GM12875 (cell line): ENCODE measurements at regions not wholly inside any gene's neighbourhood (a gene's known extent, or its start where the extent isn't known, plus 50 kb on each side); places are given as distances from the start of the nearest gene placed in this dataset.
"Not testable (repeated sequence)": the region's sequence is repeated elsewhere in the genome, so short reads cannot be mapped to it uniquely, and the experiment has no call there.

Experiments
- H3K4me3 ChIP-seq: one replicate; pipeline ENCODE4 v1.5.1; 2011; ENCODE audit warnings: low read depth, low read length, control low read depth

DNA sequence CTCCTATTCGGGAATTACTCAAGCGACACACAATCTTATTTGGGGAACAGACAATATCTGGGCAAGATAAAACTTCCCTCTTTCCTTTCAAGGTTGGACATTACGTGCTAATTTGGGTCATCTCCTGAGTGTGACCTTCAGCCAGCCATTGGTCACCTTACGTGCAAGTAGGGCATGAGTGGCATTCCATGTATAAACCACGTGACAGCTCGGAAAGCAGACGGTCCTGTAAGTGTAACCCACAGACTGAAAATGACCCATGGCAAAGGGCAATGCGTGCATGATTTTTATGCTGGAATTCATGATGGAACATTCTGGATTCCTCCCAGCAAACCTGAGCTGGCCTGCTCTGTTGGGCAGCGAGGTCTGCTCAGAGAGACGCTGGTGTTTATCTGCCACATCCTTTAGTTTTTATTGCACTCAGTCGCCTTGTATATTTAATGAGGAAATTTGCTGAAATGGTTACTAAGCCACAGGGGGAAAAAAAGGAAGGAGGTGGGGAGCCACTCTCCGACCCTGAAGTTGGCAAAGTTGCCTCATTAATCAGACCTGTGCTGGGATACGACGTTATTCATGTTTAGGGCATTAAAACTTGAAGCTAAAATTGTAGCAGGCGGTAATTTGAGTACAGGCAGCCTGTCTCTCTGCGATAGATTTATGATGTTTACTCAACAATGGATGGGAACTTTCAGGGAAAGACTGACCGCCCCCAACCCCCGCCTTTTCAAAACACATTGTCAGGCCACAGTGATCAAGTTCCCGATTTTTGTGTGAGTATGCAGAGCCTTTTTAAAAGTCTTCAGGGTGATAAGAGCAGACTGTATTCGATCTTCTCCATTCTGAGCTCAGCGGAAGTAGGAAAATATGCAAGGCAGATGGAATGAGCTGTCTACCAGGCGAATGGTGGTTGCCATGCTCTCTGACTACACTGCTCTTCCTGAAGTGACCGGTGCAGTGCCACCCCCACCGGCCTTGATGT lies 295.3 kb downstream of the BCL2L11 start:
- not testable (repeated sequence) for H3K4me3 ChIP-seq

GRCh38 chr2:111417026-111417425 lies 296.3 kb downstream of the BCL2L11 start:
- H3K4me3 ChIP-seq = not testable (repeated sequence)

DNA sequence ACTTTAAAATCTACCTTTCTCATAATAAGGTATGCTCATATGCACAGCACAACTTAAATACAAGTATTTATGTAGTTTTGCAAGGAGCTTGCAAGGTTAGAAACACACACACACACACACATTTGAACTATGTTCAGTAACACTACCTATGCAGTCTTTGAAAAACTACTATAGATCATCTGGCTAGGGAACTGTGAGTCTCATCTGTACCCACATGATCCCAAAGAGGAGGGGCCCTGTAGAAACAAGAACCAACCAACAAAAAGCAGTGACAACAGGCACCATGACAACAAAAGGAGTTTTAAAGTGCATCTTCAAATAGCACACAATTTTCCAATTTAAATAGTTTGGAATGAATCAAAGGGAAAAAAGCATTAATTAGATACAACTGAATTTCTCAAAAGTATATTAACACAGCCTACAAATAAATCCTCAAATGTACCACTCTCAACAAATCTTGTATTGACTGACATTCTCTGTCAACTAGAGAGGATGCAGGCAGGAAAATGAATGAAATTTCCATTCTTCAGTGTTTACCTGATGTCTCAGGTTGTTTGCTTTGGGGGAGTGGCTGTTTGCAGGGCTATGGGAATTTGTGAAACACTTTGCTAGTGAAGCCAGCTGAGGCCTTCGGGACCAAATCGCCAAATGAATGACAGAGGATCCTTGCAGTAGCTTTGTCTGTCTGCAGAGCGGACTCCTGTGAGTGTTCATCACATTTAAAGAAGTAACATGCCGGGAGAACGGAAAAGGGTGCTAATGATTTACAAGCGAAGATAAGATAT lies 297.6 kb downstream of the BCL2L11 start:
- H3K4me3 ChIP-seq = not testable (repeated sequence)

DNA sequence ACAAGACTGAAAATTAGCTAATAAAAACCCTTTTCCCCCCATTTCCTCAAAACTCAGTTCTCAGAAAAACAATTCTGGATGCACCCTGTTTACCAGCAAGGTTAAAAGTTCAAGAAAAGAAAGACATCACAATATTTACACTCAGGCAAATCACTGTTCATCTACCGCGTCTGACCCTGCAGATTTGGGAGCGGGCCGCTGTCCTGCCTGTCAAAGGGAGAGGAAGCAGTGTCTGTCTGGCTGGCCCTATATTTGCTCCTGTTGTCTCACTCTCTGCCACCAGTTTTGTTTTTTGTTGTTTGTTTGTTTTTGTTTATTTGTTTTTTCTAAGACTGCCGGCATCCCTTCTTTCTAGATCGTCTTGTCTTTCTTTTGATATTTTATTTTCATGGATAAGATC lies 299.4 kb downstream of the BCL2L11 start:
- not testable (repeated sequence) for H3K4me3 ChIP-seq

DNA sequence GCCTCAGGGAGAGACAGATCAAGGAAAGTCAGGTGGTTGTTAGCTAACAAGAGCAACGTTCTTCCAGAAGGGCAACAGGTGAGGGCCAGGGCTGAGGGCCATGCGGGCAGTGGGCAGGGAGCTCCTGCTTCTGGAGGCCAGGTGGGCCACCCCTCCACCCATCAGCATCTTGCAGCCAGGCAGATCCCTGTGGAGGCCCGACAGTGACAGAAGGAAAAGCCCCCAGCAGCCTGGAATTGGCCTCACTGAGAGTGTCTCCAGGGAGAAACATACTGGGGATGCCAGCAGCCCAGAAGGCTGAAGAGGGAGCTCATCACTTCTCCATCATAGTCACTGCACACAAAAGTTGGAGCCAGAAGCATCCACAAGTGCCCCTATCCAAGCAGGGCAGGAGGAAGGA lies 300.1 kb downstream of the BCL2L11 start:
- H3K4me3 ChIP-seq = not testable (repeated sequence)

- H3K4me3 ChIP-seq = not testable (repeated sequence)
These were observed 301.2 kb downstream of the BCL2L11 start for GRCh38 chr2:111421949-111422348.

DNA sequence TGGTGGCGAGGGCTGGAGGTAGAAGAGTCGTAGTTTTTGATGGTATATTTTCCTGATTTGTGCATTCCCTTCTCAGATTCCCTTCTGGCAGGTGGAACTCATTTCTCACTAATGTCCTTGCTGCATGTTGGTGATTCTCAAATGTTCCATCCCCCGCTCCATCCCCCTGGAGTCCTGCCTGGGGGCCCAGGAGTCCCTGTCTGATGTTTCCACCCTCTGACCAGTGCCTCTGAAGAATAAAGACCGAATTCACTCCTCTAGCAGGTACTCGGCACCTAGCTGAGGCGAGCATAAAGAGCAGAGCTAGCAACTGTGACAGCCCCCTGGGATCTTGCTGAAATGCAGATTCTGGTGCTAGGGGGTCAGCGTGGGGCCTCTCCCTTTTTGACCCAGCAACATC lies 301.8 kb downstream of the BCL2L11 start:
- not testable (repeated sequence) for H3K4me3 ChIP-seq

DNA sequence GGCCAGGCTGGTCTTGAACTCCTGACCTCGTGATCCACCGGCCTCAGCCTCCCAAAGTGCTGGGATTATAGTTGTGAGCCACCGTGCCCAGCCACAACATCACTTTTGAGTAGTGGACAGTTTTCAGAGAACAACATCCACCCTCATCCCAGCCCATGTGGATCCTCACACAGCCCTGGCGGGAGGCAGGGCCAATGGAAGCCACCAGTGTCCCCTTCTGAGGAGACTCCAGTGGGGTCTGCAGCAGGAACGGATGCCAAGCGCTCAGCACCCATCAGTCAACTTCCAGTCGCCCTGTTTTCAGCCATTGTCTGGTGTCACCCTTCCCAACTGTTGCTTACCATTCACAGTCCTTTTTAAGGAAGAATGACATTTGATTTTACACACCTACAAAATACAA lies 302.5 kb downstream of the BCL2L11 start:
- not testable (repeated sequence) for H3K4me3 ChIP-seq

GRCh38 chr2:111424176-111424575 lies 303.5 kb downstream of the BCL2L11 start:
- not testable (repeated sequence) for H3K4me3 ChIP-seq

DNA sequence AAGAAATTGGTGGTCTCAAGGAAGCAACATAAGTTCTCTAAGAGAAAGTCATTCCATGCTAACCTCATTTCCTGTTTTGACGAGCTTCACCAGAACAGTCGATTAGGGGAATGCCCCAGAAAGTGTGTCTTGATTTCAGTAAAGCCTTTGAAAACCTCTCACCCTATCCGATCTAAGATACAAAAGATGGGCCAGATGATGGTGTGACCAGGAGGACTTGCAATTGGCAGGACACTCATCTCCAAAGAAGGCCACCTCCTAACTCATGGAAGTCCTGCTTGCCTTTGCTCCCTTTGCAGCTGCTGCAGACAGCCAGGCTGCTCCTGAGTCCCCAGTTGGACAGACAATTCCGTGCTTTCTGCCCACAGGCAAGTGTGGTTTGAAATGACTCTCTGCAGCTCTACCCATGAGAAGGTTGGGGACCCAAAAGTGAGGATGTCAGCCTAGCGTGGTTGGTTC lies 304.2 kb downstream of the BCL2L11 start:
- not testable (repeated sequence) for H3K4me3 ChIP-seq

GRCh38 chr2:111425789-111426201 lies 305.1 kb downstream of the BCL2L11 start:
- not testable (repeated sequence) for H3K4me3 ChIP-seq

- not testable (repeated sequence) for H3K4me3 ChIP-seq
These were observed 306.6 kb downstream of the BCL2L11 start for GRCh38 chr2:111427346-111427745.

- H3K4me3 ChIP-seq = not testable (repeated sequence)
These were observed 308.2 kb downstream of the BCL2L11 start for GRCh38 chr2:111428915-111429314.

DNA sequence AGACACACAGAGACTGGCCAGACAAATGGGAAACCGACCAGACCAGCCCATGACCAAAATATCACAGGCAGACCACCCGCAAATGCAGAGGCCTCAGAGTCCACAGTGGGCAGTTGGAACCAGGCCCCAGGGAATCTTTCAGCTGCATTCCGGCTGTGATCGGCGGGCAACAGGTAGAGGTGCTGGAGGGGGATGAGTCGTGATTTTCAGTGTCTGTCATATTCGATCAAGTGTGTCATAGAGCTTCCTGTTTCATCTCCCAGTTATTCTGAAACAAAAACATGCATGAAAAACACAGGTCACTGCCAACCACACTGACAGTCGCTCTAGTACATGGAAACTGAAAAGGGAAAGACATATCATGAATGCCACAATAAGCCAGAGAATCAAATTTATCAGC lies 308.6 kb downstream of the BCL2L11 start:
- not testable (repeated sequence) for H3K4me3 ChIP-seq

DNA sequence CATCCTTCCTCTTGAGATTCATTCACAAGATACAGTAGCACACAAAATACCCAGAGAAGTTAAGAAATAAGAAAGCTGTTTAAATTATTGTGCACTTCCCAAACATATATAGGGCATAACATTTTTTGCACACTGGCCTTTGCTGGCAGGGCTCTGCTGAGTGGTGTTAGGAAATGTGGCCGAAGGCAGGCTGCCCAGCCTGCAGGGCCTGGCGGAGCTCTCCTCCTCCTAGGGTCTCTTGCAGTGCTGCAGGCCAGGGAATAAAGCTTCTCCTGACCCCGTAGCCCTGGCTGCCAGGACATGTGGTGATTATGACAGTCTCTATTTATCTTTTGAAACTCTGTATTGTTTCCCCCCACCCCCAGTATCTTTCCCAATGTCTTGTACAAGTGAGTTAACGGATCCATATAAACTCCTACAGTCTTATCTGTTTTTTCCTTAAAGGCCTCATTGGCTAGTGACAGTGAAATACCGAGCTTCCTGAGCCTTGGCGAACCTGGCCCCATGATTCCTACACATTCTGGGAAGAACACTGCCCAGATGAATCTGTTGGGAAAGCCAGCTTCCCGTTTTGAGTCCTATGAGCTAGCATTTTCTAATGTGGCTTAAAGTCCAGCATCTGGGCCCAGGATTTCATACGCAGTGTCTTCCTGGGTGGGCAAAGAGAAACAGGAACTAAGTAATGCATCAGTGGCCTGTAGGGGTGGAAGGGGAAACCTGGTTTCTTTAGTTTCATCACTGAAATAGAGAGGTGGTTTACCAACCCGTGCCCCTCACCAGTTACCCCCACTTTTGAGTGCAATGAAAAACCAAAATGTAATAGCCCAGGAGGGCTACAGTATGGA lies 310.3 kb downstream of the BCL2L11 start:
- H3K4me3 ChIP-seq = not testable (repeated sequence)

- not testable (repeated sequence) for H3K4me3 ChIP-seq
These were observed 311.7 kb downstream of the BCL2L11 start for GRCh38 chr2:111432423-111432822.

DNA sequence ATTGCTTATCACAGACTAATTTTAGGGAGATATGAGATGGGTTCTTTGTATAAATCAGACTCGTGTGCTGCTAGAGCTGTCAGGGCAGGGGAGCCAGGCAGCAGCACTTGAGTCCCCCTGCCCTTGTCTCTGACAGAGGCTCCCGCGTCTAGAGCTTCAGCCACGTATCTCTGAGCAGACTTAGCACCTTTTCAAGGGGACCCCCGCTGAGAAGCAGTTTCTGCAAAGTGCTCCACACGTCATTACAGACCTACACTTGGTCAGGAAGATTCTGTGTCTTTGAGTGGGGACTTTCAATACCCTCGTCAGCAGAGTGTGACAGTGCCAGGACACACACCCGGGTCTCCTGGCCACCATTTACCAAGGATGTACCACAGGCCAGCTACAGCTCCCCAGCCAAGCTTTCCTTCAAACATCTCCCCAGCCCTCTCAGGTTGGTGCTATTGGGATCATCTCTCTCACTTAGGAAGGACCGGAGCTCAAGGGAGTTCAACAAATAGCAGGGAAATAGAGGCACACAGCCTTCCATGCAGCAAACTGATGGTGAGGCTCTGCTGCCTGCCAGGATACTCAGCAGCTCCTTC lies 312.3 kb downstream of the BCL2L11 start:
- not testable (repeated sequence) for H3K4me3 ChIP-seq

DNA sequence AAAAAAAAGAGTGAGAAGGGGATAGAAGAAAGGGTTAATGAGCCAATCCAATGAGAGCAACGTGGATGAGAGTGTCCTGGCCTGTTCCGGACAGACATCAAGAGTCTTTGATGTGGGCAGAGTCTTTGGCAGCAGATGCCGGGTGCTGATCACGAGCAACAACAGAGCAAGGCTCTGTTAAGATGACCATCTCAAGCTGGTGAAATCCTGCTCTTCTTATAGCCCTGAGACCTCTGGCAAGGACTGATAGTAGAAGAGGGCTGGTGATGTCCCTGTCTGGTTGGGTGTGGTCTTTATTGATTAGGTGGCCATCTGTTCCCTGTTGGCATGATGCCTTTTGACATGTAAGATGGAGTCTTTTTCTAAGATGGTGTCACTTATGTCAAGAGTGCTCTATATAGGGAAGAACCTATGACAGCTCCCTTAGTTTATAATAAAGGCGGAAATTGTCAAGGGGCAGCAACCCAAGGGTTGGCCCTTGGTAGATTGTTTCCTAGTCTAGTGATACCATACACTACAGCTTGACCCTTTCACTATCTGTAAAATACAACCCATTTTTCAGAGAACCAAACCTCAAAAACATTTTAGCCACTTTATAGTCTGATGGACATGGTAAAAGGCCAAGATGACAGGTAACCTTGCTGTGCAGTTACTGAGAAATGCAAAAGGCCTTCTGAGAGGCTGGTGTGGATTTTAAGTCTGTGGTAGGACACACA lies 313.3 kb downstream of the BCL2L11 start:
- not testable (repeated sequence) for H3K4me3 ChIP-seq

GRCh38 chr2:111434608-111434939 lies 313.9 kb downstream of the BCL2L11 start:
- not testable (repeated sequence) for H3K4me3 ChIP-seq
